ENCODE measurements at regions not wholly inside any gene's neighbourhood (a gene's known extent, or its start where the extent isn't known, plus 50 kb on each side); places are given as distances from the start of the nearest gene placed in this dataset.

GRCh38 chr9:1276474-1276873 is 226.3 kb downstream of the DMRT2 start:
- TF ChIP-seq POLR2AphosphoS5 (IDR thresholded peaks at IDR 0.05) (no peak), CTCF (IDR thresholded peaks at IDR 0.05) (no peak), POLR2A (IDR thresholded peaks at IDR 0.05) (no peak)
- intact Hi-C loops (cut with DNase I; ENCODE audit: low total_unique reads) = no loop called here

DNA sequence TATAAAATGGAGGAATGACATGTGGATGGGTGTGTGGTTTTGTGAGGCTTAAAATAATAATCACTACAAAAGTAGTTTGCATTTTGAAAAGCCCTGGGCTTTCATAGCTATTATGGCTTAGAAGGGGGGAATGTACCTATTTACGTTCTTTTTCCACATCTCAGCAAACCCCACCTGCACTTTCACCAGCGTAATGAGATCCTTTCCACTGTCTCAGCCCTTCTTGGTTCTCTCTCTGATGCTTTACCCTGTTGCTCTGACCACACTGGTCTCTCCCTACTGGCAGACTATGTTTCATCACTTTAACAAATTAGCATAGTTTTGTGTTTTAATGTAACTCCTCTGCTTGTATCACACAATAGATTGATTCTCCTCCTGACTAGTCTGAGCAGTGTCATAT is 234.6 kb downstream of the DMRT2 start:
- Histone ChIP-seq H3K36me3 (no peaks in the 10 kb centered on the region), H3K4me1 (no peaks in the 10 kb centered on the region), H3K4me3 (no peak overlapping the region), H3K9me3 (no peaks in the 10 kb centered on the region), H3K27ac (no peak overlapping the region), H3K27me3 (no peaks in the 10 kb centered on the region)
- TF ChIP-seq CTCF (IDR thresholded peaks at IDR 0.05) = no peak
- TF ChIP-seq POLR2AphosphoS5 (IDR thresholded peaks at IDR 0.05) = no peak
- TF ChIP-seq POLR2A (IDR thresholded peaks at IDR 0.05) = no peak
- DNase-seq (ENCODE audit: low spot score in 2 of 2) = no peak
- intact Hi-C loops (cut with DNase I; ENCODE audit: low total_unique reads) = no loop called here

More at GRCh38 chr9:1276474-1276873, 226.3 kb downstream of the DMRT2 start:
- no peak overlapping the region for H3K4me3 ChIP-seq
- H3K27ac ChIP-seq = no peak overlapping the region
- H3K4me1 ChIP-seq = no peaks in the 10 kb centered on the region
- no peaks in the 10 kb centered on the region for H3K27me3 ChIP-seq
- no peaks in the 10 kb centered on the region for H3K9me3 ChIP-seq
- no peak for DNase-seq (ENCODE audit: low spot score in 2 of 2)
- no peaks in the 10 kb centered on the region for H3K36me3 ChIP-seq

GRCh38 chr9:1285526-1285925 is 235.4 kb downstream of the DMRT2 start:
- H3K4me1 ChIP-seq = no peaks in the 10 kb centered on the region
- no peaks in the 10 kb centered on the region for H3K9me3 ChIP-seq
- no peak overlapping the region for H3K27ac ChIP-seq
- H3K27me3 ChIP-seq = no peaks in the 10 kb centered on the region
- TF ChIP-seq POLR2AphosphoS5 (IDR thresholded peaks at IDR 0.05) (no peak), POLR2A (IDR thresholded peaks at IDR 0.05) (no peak), CTCF (IDR thresholded peaks at IDR 0.05) (no peak)
- intact Hi-C loops (cut with DNase I; ENCODE audit: low total_unique reads) = no loop called here
- DNase-seq (ENCODE audit: low spot score in 2 of 2) = no peak
- H3K4me3 ChIP-seq = no peak overlapping the region
- no peaks in the 10 kb centered on the region for H3K36me3 ChIP-seq

- H3K4me3 ChIP-seq = no peak overlapping the region
- TF ChIP-seq POLR2A (IDR thresholded peaks at IDR 0.05) (no peak), POLR2AphosphoS5 (IDR thresholded peaks at IDR 0.05) (no peak), CTCF (IDR thresholded peaks at IDR 0.05) (no peak)
- H3K9me3 ChIP-seq = no peaks in the 10 kb centered on the region
- no peaks in the 10 kb centered on the region for H3K36me3 ChIP-seq
- no peaks in the 10 kb centered on the region for H3K27me3 ChIP-seq
- H3K4me1 ChIP-seq = no peaks in the 10 kb centered on the region
- no peak for DNase-seq (ENCODE audit: low spot score in 2 of 2)
- intact Hi-C loops (cut with DNase I; ENCODE audit: low total_unique reads) = no loop called here
- H3K27ac ChIP-seq = no peak overlapping the region
Measured at GRCh38 chr9:1292384-1292783, 242.2 kb downstream of the DMRT2 start.

GRCh38 chr9:1294641-1295258 is 244.6 kb downstream of the DMRT2 start:
- Histone ChIP-seq H3K9me3 (no peaks in the 10 kb centered on the region), H3K27ac (no peak overlapping the region), H3K36me3 (no peaks in the 10 kb centered on the region), H3K4me1 (no peaks in the 10 kb centered on the region), H3K27me3 (no peaks in the 10 kb centered on the region), H3K4me3 (no peak overlapping the region)
- intact Hi-C loops (cut with DNase I; ENCODE audit: low total_unique reads) = no loop called here
- TF ChIP-seq POLR2A (IDR thresholded peaks at IDR 0.05) (no peak), CTCF (IDR thresholded peaks at IDR 0.05) (no peak), POLR2AphosphoS5 (IDR thresholded peaks at IDR 0.05) (no peak)
- DNase-seq (ENCODE audit: low spot score in 2 of 2) = no peak
